CD4-positive, alpha-beta T cell (primary cell): ENCODE measurements at regions not wholly inside any gene's neighbourhood (a gene's known extent, or its start where the extent isn't known, plus 50 kb on each side); places are given as distances from the start of the nearest gene placed in this dataset.

Experiments
- ATAC-seq: fragments of 200-7000 bp; cut with Tn5 transposase; one replicate; pipeline ENCODE4 v1.10.0; 2022; ENCODE audit warnings: mild to moderate bottlenecking; ENCODE audit not compliant: poor library complexity
- CTCF ChIA-PET: fragments of 350-600 bp; sonication (Branson Sonifier 250); formaldehyde crosslinking; loops from one replicate; lab custom pipeline; 2021; ENCODE audit warnings: antibody characterized with exemption, inconsistent platforms; lab: Charles Lee
- POLR2A ChIA-PET: fragments of 350-600 bp; sonication (Branson Sonifier 250); formaldehyde crosslinking; loops from one replicate; lab custom pipeline; 2021; ENCODE audit warnings: antibody characterized with exemption, inconsistent platforms; lab: Charles Lee
- DNase-seq, 14 experiments: peaks; one replicate each; pipeline ENCODE4 v3.0.0-alpha.2; 2013 to 2020; ENCODE audit warnings: mixed read lengths in 2 of 14
- H3K27ac ChIP-seq, 2 donors: one replicate each; pipeline versions ENCODE4 v1.5.1 to v1.7.0; 2013; ENCODE audit warnings: low read length in 2 of 2, low read depth in 1 of 2, mild to moderate bottlenecking in 1 of 2
- H3K27me3 ChIP-seq, 2 experiments: 1 replicate in 1 of 2; 2 replicates in 1 of 2; pipeline versions ENCODE4 v1.6.1 to v1.7.0; 2013; ENCODE audit warnings: low read length in 2 of 2, control low read depth in 1 of 2, mild to moderate bottlenecking in 1 of 2, moderate library complexity in 1 of 2; ENCODE audit not compliant: insufficient read depth in 2 of 2, control insufficient read depth in 1 of 2
- H3K36me3 ChIP-seq: one replicate; pipeline ENCODE4 v1.6.1; 2013; ENCODE audit warnings: low read length, control low read depth; ENCODE audit not compliant: insufficient read depth
- H3K4me1 ChIP-seq: one replicate; pipeline ENCODE4 v1.6.1; 2013; ENCODE audit warnings: low read length, control low read depth; ENCODE audit not compliant: insufficient read depth
- H3K4me3 ChIP-seq: one replicate; pipeline ENCODE4 v1.5.1; 2013; ENCODE audit warnings: mild to moderate bottlenecking, low read length, moderate library complexity
- H3K9me3 ChIP-seq, 2 experiments: 1 replicate in 1 of 2; 2 replicates in 1 of 2; pipeline versions ENCODE4 v1.6.1 to v1.7.0; 2013; ENCODE audit warnings: low read length in 2 of 2, mild to moderate bottlenecking in 2 of 2, control low read depth in 1 of 2, moderate library complexity in 1 of 2; ENCODE audit not compliant: control insufficient read depth in 1 of 2, insufficient read depth in 1 of 2
- H3K27ac Mint-ChIP-seq: one replicate; pipeline ENCODE4 v1.8.0; 2020; ENCODE audit warnings: mixed read lengths
- H3K27me3 Mint-ChIP-seq: one replicate; pipeline ENCODE4 v1.8.0; 2021; ENCODE audit warnings: mixed read lengths
- H3K36me3 Mint-ChIP-seq: one replicate; pipeline ENCODE4 v1.8.0; 2021; ENCODE audit warnings: low read depth, mixed read lengths
- H3K4me1 Mint-ChIP-seq: one replicate; pipeline ENCODE4 v1.8.0; 2021; ENCODE audit warnings: low read depth, mixed read lengths
- H3K4me3 Mint-ChIP-seq: one replicate; pipeline ENCODE4 v1.8.0; 2020; ENCODE audit warnings: mild to moderate bottlenecking, mixed read lengths
- H3K9me3 Mint-ChIP-seq: one replicate; pipeline ENCODE4 v1.8.0; 2020; ENCODE audit warnings: mixed read lengths
- intact Hi-C, 2 experiments: fragments of 100-400 bp; cut with DNase I in 1 of 2; cut with micrococcal nuclease in 1 of 2; formaldehyde crosslinking; loops; one replicate each; pipeline versions ENCODE4 v1.15.1 to v1.9.0; 2023 to 2025; cut with DNase I, micrococcal nuclease
- TF ChIP-seq, protein P1 (sequence below): fragments of 200-600 bp; IDR thresholded peaks from one replicate; pipeline ENCODE4 v1.8.0; 2022; ENCODE audit warnings: antibody characterized with exemption, mild to moderate bottlenecking

DNA sequence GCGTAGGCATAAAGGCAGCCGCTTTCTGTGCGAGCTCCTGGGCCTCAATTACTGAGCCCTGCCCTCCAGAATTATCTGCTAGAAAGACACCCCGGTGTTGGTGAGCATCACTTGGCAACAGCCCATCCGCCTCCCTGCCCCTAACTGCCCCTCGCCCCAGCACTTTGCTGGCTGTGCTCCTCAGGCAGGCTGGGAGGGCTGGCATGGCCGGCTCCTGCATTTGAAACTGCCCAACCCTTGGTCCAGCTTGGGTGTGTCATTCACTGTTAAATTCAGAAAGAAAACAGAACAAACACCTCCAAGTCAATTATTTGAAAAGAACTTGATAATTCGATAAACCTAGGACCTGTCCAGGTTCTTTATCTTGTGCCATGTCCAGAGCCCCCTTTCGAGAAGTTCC lies 334.2 kb downstream of the IRX2 start:
- H3K4me1 Mint-ChIP-seq = no peaks in the 10 kb centered on the region

DNA sequence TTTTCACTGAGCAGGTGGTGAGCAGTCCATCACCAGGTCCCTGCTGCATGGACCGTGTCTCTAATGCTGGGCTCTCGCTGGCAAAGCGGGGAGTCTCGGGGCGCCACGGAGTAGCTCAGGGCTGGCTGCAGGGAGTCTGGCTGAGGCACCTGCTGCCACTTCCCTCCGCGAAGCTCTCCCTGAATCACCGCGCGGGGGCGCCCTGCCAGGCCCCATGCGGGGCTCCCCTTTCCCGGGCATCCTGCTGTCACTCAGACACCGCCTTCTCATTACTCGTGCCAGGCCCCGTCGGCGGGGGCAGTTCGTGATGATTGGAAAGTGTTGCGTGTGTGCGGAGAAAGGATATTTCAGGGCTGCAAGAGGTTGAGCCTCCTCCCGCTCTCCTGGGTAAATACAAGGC lies 335.8 kb downstream of the IRX2 start:
- H3K4me1 Mint-ChIP-seq = no peaks in the 10 kb centered on the region
- intact Hi-C loops = no loop called here
- ATAC-seq (no peak), DNase-seq (no peak)
- Histone ChIP-seq H3K4me3 (no peak overlapping the region), H3K27ac (no peak overlapping the region), H3K9me3 (peaks cover 0 to 44% of the 10 kb centered on the region in 2 experiments), H3K36me3 (no peaks in the 10 kb centered on the region), H3K27me3 (no peaks in the 10 kb centered on the region), H3K4me1 (no peaks in the 10 kb centered on the region)
- no peak overlapping the region for H3K4me3 Mint-ChIP-seq
- no peak overlapping the region for H3K27ac Mint-ChIP-seq
- H3K9me3 Mint-ChIP-seq = no peaks in the 10 kb centered on the region
- POLR2A ChIA-PET = no interaction called here
- CTCF ChIA-PET = no interaction called here
- TF ChIP-seq, protein P1, sequence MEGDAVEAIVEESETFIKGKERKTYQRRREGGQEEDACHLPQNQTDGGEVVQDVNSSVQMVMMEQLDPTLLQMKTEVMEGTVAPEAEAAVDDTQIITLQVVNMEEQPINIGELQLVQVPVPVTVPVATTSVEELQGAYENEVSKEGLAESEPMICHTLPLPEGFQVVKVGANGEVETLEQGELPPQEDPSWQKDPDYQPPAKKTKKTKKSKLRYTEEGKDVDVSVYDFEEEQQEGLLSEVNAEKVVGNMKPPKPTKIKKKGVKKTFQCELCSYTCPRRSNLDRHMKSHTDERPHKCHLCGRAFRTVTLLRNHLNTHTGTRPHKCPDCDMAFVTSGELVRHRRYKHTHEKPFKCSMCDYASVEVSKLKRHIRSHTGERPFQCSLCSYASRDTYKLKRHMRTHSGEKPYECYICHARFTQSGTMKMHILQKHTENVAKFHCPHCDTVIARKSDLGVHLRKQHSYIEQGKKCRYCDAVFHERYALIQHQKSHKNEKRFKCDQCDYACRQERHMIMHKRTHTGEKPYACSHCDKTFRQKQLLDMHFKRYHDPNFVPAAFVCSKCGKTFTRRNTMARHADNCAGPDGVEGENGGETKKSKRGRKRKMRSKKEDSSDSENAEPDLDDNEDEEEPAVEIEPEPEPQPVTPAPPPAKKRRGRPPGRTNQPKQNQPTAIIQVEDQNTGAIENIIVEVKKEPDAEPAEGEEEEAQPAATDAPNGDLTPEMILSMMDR = no peak
- H3K36me3 Mint-ChIP-seq = no peaks in the 10 kb centered on the region
- H3K27me3 Mint-ChIP-seq = peaks cover 4% of the 10 kb centered on the region

More for the DNA sequence above, 334.2 kb downstream of the IRX2 start:
- Mint-ChIP-seq H3K27me3 (peaks cover 4% of the 10 kb centered on the region), H3K27ac (no peak overlapping the region), H3K36me3 (no peaks in the 10 kb centered on the region), H3K9me3 (peaks cover 3% of the 10 kb centered on the region), H3K4me3 (no peak overlapping the region)
- Histone ChIP-seq H3K27ac (no peak overlapping the region), H3K9me3 (peaks cover 0 to 44% of the 10 kb centered on the region in 2 experiments), H3K4me3 (no peak overlapping the region), H3K27me3 (no peaks in the 10 kb centered on the region), H3K4me1 (no peaks in the 10 kb centered on the region), H3K36me3 (no peaks in the 10 kb centered on the region)
- ATAC-seq (no peak), DNase-seq (no peak)
- ChIA-PET CTCF (no interaction called here), POLR2A (no interaction called here)
- intact Hi-C loops = no loop called here
- TF ChIP-seq, protein P1 = no peak

DNA sequence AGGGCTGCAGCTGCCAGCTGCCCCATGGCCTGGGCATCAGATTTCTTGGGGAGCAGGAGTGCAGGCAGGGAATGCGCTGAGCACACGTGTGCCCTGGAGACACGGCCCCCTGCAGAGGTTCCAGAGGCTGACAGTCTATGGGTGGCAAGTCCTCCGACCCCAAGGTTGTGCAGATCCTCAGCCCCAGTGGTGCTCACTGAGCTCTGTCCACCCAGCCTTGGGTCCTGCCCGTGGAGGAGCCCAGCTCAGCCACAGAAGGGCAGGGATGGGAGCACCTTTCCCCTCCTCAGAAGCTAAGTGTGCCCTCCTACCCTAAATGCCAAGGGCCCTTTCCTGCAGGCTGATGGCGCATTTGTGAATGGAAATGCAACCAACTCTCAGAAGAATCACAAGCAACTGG lies 341.0 kb downstream of the IRX2 start:
- Histone ChIP-seq H3K27ac (no peak overlapping the region), H3K4me1 (no peaks in the 10 kb centered on the region), H3K27me3 (no peaks in the 10 kb centered on the region), H3K4me3 (no peak overlapping the region), H3K36me3 (no peaks in the 10 kb centered on the region), H3K9me3 (peaks cover 0 to 19% of the 10 kb centered on the region in 2 experiments)
- TF ChIP-seq, protein P1 = no peak
- Mint-ChIP-seq H3K36me3 (no peaks in the 10 kb centered on the region), H3K4me1 (no peaks in the 10 kb centered on the region), H3K27me3 (peaks cover 4% of the 10 kb centered on the region), H3K9me3 (no peaks in the 10 kb centered on the region), H3K27ac (no peak overlapping the region), H3K4me3 (no peak overlapping the region)
- POLR2A ChIA-PET = no interaction called here
- CTCF ChIA-PET = no interaction called here
- no peak for DNase-seq
- intact Hi-C loops = no loop called here
- no peak for ATAC-seq
